Testis (tissue), 2 donors: ENCODE measurements at regions not wholly inside any gene's neighbourhood (a gene's known extent, or its start where the extent isn't known, plus 50 kb on each side); places are given as distances from the start of the nearest gene placed in this dataset.

Experiments used
- DNase-seq: peaks from one replicate; pipeline ENCODE4 v3.0.0-alpha.2; 2019
- H3K27ac ChIP-seq, 2 donors: fragments of 200-600 bp; sonication (generic); one replicate each; pipeline ENCODE4 v1.5.1; 2019
- H3K27me3 ChIP-seq: fragments of 200-600 bp; sonication (generic); one replicate; pipeline ENCODE4 v1.5.1; 2019
- H3K36me3 ChIP-seq: fragments of 200-600 bp; sonication (generic); one replicate; pipeline ENCODE4 v1.5.1; 2017; ENCODE audit warnings: low read depth; ENCODE audit errors: missing control alignments
- H3K4me1 ChIP-seq: fragments of 200-600 bp; sonication (generic); one replicate; pipeline ENCODE4 v1.5.1; 2019
- H3K4me3 ChIP-seq, 2 donors: fragments of 200-600 bp; sonication (generic); one replicate each; pipeline ENCODE4 v1.5.1; 2017 to 2019
- H3K9me3 ChIP-seq: fragments of 200-600 bp; sonication (generic); one replicate; pipeline ENCODE4 v1.5.1; 2017
- POLR2A ChIP-seq: fragments of 450-650 bp; IDR thresholded peaks from one replicate; pipeline ENCODE4 v1.6.1; 2017; ENCODE audit warnings: antibody characterized with exemption, mild to moderate bottlenecking, moderate library complexity
- WGBS, 2 donors: methylation state at CpG; one replicate each; pipeline ENCODE4 v1.1.5; 2018; 5-methylcytosine and 5-hydroxymethylcytosine counted together
- intact Hi-C: fragments of 100-400 bp; cut with DNase I; formaldehyde crosslinking; loops from one replicate; pipeline ENCODE4 v1.15.1; 2023; ENCODE audit warnings: low total_unique reads
- TF ChIP-seq, protein P1 (sequence below), 3 experiments: fragments of 450-650 bp in 2 of 3; fragments of 200-600 bp in 1 of 3; sonication (generic) in 1 of 3; IDR thresholded peaks; one replicate each; pipeline ENCODE4 v1.5.1; 2016 to 2019; ENCODE audit warnings: antibody characterized with exemption in 3 of 3, mild to moderate bottlenecking in 2 of 3, moderate library complexity in 1 of 3

DNA sequence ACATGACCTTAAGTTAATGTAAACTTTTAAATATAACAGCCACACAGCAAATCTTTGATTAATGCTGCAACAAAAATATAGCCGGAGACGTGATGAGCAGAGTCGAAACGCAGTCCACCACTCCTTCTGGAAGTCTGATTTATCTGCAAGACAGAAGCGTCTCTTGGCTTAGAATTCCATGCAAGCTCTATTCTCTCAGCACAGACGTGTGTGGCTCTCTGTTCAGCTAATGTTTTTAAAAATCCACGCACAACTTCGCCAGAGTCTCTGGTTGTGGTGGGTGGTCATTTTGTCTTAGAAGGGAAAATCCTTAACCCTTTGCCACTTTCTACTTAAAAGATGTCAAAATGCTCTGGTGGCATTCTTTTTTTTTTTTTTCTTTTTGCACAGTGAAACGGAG lies 438.0 kb upstream of the MGMT start:
- no peaks in the 10 kb centered on the region for H3K27me3 ChIP-seq

DNA sequence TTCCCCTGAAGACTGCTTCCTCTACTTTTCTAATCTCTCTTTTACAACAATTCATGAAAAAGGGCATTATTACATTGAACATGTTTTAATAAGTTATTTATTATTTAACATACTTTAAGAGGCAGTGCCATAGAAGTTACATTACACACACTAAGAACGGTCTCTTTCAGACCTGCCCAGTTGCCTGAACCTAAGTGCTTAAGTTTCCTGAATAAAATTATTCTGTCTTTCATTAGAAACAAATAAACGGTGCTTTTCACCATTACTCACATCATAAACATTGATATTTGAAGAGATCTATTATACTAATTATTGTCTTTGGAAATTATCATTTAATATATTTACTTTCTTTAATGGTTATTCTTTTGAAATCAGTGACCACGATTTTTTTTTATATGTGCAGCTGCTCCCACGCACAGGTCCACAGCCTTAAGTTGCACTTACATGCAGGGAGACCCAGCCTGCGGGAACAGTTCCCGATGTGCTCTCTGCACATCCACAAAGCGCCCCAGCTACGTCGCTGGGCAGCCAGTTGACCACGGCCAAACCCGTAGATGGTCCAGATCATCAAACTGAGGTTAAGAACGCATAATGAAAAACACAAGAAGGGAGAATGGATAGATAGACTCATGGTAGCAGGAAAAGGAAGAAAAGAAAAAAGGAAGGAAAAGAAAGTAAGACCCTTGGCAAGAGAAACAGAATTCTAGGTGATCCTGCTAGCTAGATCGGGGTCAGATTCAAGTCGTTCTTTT lies 437.0 kb upstream of the MGMT start:
- Histone ChIP-seq H3K9me3 (no peaks in the 10 kb centered on the region), H3K27me3 (peaks cover 3% of the 10 kb centered on the region), H3K4me1 (peaks cover 4% of the 10 kb centered on the region), H3K4me3 (no peak overlapping the region), H3K27ac (no peak overlapping the region), H3K36me3 (no peaks in the 10 kb centered on the region)
- DNase-seq, result no peak
- no peak for TF ChIP-seq POLR2A
- TF ChIP-seq, protein P1, sequence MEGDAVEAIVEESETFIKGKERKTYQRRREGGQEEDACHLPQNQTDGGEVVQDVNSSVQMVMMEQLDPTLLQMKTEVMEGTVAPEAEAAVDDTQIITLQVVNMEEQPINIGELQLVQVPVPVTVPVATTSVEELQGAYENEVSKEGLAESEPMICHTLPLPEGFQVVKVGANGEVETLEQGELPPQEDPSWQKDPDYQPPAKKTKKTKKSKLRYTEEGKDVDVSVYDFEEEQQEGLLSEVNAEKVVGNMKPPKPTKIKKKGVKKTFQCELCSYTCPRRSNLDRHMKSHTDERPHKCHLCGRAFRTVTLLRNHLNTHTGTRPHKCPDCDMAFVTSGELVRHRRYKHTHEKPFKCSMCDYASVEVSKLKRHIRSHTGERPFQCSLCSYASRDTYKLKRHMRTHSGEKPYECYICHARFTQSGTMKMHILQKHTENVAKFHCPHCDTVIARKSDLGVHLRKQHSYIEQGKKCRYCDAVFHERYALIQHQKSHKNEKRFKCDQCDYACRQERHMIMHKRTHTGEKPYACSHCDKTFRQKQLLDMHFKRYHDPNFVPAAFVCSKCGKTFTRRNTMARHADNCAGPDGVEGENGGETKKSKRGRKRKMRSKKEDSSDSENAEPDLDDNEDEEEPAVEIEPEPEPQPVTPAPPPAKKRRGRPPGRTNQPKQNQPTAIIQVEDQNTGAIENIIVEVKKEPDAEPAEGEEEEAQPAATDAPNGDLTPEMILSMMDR (IDR thresholded peaks at IDR 0.05), result no peak
- 58 to 69% methylated on average over 14 of the region's 14 CpGs for WGBS, 2 donors
- intact Hi-C loops, result no loop called here

More for the DNA sequence above, 438.0 kb upstream of the MGMT start:
- Histone ChIP-seq H3K36me3 (no peaks in the 10 kb centered on the region), H3K4me1 (peaks cover 4% of the 10 kb centered on the region), H3K9me3 (no peaks in the 10 kb centered on the region), H3K27ac (no peak overlapping the region), H3K4me3 (no peak overlapping the region)
- 40 to 45% methylated on average over 9 of the region's 9 CpGs for WGBS, 2 donors
- intact Hi-C loops, result no loop called here
- no peak for DNase-seq
- TF ChIP-seq, protein P1 (IDR thresholded peaks at IDR 0.05), result no peak
- TF ChIP-seq POLR2A, result no peak

DNA sequence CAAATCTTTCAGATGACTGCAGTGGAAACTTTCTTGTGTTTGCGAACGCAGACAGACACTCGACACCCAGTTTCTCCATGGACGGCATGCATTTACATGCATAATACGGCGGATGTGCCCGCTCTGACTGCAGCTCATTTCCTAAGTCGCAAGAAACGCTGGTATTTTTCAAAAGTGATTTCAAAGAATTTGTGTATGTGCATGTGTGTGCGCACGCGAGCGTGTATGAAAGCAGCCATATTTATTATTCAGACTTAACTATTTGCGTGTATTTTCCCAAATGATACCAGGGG lies 436.5 kb upstream of the MGMT start:
- no peak overlapping the region for H3K27ac ChIP-seq
- no peak for TF ChIP-seq POLR2A
- TF ChIP-seq, protein P1 (IDR thresholded peaks at IDR 0.05), result no peak
- H3K36me3 ChIP-seq, result no peaks in the 10 kb centered on the region
- DNase-seq, result no peak
- peaks cover 4% of the 10 kb centered on the region for H3K4me1 ChIP-seq
- H3K9me3 ChIP-seq, result no peaks in the 10 kb centered on the region
- intact Hi-C loops, result no loop called here
- H3K4me3 ChIP-seq, result no peak overlapping the region
- 54 to 76% methylated on average over 14 of the region's 14 CpGs for WGBS, 2 donors
- H3K27me3 ChIP-seq, result peaks cover 3% of the 10 kb centered on the region

DNA sequence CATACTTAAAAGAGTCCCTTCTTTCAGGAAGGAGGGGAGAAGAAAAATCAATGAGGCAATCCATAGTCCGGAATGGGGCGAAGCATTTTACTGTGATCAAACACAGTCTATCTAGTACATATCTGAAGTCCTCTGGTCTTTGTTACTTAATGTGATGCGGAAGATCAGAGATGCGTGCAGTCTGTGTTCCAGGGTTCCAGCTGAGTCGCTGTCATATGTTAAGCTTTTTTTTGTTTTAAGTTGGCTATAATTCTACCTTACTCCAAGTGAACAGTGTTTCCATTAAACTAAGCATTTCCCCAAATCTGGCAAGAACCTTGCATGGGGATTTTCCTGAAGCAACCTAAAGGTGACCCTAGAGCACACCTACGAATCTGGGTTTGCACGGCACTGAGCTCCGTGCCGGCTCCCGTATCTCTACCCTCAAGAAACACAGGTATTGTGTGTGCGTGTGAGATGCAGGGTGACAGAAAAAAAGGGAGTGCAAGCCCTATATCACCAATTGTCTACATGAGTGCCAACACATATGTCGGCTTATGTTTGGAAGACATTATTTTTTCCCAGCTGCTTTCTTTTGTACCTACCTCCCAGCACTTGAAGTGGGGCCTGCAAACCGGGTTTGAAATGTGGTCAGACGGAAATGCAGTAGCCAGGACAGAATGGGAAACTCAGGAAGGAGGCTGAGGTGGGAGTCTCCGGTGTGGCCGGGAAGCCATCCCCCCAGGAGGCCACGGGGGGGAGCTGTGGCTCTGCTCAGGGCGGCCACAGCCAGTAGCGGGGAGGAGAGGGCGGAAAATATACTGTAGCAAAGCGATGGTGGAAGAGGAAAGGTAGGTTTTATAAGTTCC lies 435.8 kb upstream of the MGMT start:
- peak; percentile 77 for DNase-seq
- Histone ChIP-seq H3K27me3 (peaks cover 3% of the 10 kb centered on the region), H3K36me3 (no peaks in the 10 kb centered on the region), H3K4me3 (no peak overlapping the region), H3K4me1 (peaks cover 4% of the 10 kb centered on the region), H3K9me3 (no peaks in the 10 kb centered on the region), H3K27ac (no peak overlapping the region)
- WGBS, 2 donors, result 26 to 35% methylated on average over 21 of the region's 21 CpGs
- TF ChIP-seq, protein P1 (IDR thresholded peaks at IDR 0.05), result peak; percentile 55 to 84 (median 69)
- no peak for TF ChIP-seq POLR2A
- intact Hi-C loops, result no loop called here
